ENCODE measurements at regions not wholly inside any gene's neighbourhood (a gene's known extent, or its start where the extent isn't known, plus 50 kb on each side); places are given as distances from the start of the nearest gene placed in this dataset.

- no peak overlapping the region for H3K4me3 ChIP-seq (ENCODE audit: low read depth, poor library complexity, severe bottlenecking)
- intact Hi-C loops (cut with DNase I; ENCODE audit: low total_unique reads), result no loop called here
- TF ChIP-seq POLR2A (IDR thresholded peaks at IDR 0.05) (no peak), CTCF (IDR thresholded peaks at IDR 0.05) (no peak)
- no peak for DNase-seq (ENCODE audit: low spot score in 2 of 2)
Measured at GRCh38 chr3:34020170-34020569, 221.7 kb downstream of the PDCD6IP start.

GRCh38 chr3:34020726-34021680 is 222.6 kb downstream of the PDCD6IP start:
- no peak for DNase-seq (ENCODE audit: low spot score in 2 of 2)
- TF ChIP-seq POLR2A (IDR thresholded peaks at IDR 0.05), result no peak
- TF ChIP-seq CTCF (IDR thresholded peaks at IDR 0.05), result no peak
- WGBS, 2 donors, result 58 to 66% methylated on average over 8 of the region's 8 CpGs
- intact Hi-C loops (cut with DNase I; ENCODE audit: low total_unique reads), result no loop called here
- no peak overlapping the region for H3K4me3 ChIP-seq (ENCODE audit: low read depth, poor library complexity, severe bottlenecking)

- no peak overlapping the region for H3K4me3 ChIP-seq (ENCODE audit: low read depth, poor library complexity, severe bottlenecking)
- intact Hi-C loops (cut with DNase I; ENCODE audit: low total_unique reads), result no loop called here
- TF ChIP-seq POLR2A (IDR thresholded peaks at IDR 0.05) (no peak), CTCF (IDR thresholded peaks at IDR 0.05) (no peak)
- no peak for DNase-seq (ENCODE audit: low spot score in 2 of 2)
- 83 to 85% methylated on average over 2 of the region's 2 CpGs for WGBS, 2 donors
Measured at GRCh38 chr3:34022147-34022546, 223.7 kb downstream of the PDCD6IP start.

- no peak overlapping the region for H3K4me3 ChIP-seq (ENCODE audit: low read depth, poor library complexity, severe bottlenecking)
- 95 to 100% methylated on average over 3 of the region's 3 CpGs for WGBS, 2 donors
- intact Hi-C loops (cut with DNase I; ENCODE audit: low total_unique reads), result no loop called here
- no peak for DNase-seq (ENCODE audit: low spot score in 2 of 2)
- TF ChIP-seq POLR2A (IDR thresholded peaks at IDR 0.05) (no peak), CTCF (IDR thresholded peaks at IDR 0.05) (no peak)
Measured at GRCh38 chr3:34024447-34025240, 226.2 kb downstream of the PDCD6IP start.

GRCh38 chr3:34033839-34034238 is 235.4 kb downstream of the PDCD6IP start:
- DNase-seq (ENCODE audit: low spot score in 2 of 2), result no peak
- intact Hi-C loops (cut with DNase I; ENCODE audit: low total_unique reads), result no loop called here
- WGBS, 2 donors, result 78 to 84% methylated on average over 7 of the region's 7 CpGs
- TF ChIP-seq POLR2A (IDR thresholded peaks at IDR 0.05), result no peak
- TF ChIP-seq CTCF (IDR thresholded peaks at IDR 0.05), result no peak
- no peak overlapping the region for H3K4me3 ChIP-seq (ENCODE audit: low read depth, poor library complexity, severe bottlenecking)

Data from lower leg skin (tissue), 4 donors.